GM19467 (cell line): ENCODE measurements at regions not wholly inside any gene's neighbourhood (a gene's known extent, or its start where the extent isn't known, plus 50 kb on each side); places are given as distances from the start of the nearest gene placed in this dataset.

ENCODE experiments used
- ATAC-seq: cut with Tn5 transposase; IDR thresholded peaks from one replicate; pipeline ENCODE4 v1.9.1; 2021; ENCODE audit warnings: mild to moderate bottlenecking, moderate library complexity; ENCODE audit not compliant: unreplicated experiment

DNA sequence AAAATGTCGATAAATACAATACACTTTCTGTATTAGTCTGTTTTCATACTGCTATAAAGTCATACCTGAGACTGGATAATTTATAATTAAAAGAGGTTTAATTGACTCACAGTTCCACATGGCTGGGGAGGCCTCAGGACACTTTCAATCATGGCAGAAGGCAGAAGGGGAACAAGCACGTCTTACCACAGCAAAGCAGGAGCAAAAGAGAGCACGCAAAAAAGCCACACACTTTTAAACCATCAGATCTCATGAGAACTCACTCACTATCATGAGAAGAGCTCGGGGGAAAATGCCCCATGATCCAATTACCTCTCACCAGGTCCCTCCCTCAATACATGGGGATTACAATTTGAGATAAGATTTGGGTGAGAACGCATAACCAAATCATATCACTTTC lies 256.7 kb downstream of the ANAPC1 start:
- no peak for ATAC-seq

DNA sequence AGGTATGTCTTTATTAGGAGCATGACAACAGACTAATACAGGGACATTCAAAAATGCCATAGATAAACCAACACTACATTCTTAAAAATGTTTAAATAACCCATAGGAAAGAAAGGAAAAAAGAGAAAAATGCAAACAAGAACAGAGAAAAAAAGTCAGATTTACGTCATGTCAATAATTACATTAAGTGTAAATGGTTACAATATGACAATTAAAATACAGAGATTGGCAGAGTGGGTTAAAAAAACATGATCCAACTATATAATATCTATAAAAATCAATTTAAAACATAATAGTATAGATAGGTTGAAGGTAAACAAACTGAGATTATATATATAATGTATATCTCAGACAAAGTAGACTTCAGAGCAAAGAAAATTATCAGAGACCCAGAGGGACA lies 255.8 kb downstream of the ANAPC1 start:
- no peak for ATAC-seq

DNA sequence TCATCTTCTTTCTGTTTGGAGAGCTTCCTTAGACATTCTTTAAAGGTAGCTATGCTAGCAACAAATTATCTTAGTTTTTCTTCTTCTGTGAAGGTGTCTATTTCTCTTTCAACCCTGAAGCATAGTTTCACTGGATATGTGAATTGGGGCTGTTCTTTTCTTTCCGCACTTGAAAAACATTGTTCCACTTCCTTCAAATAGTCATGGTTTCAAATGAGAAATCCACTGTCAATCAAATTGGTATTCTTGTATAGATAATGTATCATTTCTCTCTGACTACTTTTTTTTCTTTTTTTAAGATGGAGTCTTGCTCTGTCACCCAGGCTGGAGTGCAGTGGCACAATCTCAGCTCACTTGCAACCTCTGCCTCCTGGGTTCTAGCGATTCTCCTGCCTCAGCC lies 254.0 kb downstream of the ANAPC1 start:
- ATAC-seq = no peak

DNA sequence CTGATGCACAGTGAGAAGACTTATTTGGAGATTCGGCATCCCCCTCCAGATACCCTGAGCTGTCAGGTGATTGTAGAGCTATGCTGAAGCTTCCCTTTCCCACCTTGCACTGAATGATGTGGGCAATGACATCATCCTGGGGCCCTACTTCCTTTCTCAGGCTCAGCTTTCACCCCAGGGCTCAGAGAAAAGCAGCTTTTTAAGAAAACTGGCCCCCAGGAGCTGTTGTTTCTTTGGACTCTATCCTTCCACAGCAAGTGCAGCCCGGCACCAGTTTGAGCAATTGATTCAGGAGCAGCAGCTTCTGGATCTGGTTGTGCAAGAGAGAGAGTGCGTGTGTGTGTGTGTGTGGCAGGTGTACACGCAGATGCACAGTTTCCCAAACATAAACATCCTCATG lies 251.3 kb downstream of the ANAPC1 start:
- no peak for ATAC-seq

DNA sequence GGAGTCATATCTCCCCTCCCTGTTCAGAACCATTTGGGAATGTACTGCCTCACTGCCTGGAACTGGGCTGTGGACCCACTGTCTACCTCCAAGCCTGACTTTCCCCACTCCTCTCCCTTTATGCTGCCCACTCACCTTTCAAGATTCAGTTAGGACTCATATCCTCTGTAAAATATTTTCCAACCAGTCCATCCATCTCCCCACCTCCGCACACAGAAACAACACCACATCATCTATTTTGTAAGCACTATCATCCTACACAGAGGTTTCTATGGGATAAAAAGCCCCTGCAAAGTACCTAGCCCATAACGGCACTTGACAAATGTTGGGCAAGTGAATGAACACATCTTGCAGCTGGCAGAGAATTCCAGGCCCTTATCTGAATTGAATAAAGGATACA lies 250.8 kb downstream of the ANAPC1 start:
- ATAC-seq = no peak

DNA sequence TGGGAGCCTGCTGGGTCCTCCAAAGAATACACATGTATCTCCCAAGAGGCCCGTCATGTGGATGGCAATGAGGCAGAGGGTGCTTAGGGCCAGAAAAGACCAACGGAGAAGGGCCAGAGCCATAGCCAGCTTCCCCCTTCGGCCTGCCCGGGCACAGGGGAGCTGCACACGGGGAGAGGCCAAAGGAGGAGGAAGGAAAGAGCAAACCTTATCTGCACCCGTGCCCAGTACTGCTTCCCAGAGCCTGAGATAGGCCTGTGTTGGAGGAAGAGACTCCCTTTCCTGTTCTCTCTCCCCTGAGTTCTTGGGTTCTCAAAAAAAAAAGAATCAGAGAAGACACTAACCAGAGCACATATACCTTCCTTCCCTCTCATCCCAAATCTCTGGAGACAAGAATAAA lies 250.3 kb downstream of the ANAPC1 start:
- ATAC-seq = no peak

DNA sequence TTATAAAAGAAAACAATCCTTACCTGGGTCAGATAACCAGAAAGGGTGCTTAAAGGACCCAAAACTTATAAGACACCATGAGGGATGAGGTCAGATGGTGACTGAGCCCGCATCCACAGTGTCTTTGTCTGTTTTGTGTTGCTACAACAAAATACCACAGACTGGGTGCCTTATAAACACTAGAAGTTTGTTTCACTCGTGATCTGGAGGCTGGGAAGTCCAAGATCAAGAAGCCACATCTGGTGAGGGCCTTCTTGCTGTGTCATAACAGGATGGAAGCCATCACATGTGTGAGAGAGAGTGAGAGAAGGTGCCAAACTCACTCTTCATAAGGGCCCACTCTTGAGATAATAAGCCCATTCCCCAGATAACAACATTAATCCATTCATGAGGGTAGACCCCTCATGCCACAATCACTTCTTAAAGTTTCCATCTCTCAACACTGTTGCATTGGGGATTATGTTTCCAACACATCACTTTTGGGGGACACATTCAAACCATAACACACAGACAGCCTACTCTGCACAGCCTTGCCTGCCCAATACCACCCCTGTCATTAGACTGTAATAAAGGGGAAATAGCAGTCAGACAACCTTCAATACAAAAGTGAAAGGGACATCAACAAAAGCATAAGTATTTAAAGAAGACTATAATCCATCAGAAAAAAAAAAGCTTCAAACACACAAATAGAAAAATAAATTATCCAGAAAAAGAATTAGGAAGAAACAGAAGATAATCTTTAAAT lies 249.8 kb downstream of the ANAPC1 start:
- no peak for ATAC-seq

DNA sequence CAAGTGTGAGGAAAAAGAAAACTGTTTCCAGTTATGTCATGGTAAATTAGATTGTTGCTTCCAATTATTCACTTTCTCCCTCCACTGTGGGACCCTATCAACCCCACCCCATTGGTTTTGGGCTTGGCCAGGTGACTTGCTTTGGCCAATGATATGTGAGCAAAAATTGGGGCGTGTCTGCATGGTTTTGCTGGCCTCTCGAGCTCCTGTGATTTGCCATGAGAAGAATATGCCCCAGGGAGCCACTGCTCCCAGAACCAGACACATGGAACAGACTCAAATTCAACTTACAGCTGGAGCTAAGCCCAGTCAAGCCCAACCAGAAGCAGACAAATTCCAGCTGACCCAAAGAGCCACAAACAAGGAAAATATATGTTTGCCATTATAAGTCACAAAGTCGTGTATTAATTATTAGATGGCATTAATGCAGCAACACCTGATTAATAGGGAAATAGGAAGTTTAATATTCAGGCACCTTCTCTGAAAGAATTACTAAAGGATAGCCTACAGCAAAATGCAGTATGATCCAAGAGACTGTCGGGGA lies 248.9 kb downstream of the ANAPC1 start:
- no peak for ATAC-seq

DNA sequence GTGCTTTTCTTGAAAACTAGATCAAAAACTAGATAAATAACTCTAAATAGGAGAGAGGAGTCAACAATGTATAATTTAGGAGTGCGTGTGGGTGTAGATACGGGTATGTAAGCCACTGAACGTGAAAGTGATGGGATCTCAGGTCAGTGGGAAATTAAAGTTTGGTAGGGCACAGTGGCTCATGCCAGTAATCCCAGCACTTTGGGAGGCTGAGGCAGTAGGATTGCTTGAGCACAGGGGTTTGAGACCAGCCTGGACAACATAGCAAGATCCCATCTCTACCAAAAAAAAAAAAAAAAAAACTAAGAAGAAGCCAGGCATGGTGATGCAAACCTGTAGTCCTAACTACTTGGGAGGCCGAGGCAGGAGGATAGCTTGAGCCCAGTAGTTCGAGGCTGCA lies 247.1 kb downstream of the ANAPC1 start:
- no peak for ATAC-seq

DNA sequence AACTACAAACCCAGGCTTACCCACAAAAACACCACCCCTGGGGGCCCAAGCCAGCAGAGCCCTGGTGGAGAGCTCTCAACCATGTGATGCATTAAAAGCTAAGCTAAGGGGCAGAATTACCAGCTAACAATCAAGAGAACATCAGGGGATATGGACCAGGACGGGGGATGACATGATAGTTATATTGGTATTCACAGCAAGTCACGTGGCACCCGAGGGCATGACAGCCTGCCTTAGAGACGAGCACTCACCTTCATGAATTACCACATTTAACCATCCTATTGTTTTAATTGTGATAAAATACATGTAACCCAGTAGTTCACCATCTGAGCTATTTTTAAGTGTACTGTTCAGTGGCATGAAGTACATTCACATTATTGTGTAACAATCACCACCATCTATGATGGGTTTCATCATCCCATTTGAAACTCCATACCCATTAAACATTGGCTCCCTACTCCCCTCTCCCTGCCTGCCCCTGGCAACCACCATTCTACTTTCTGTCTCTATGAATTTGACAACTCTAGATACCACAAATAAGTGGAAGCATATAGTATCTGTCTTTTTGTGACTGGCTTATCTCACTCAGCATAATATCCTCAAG lies 245.6 kb downstream of the ANAPC1 start:
- ATAC-seq = no peak

DNA sequence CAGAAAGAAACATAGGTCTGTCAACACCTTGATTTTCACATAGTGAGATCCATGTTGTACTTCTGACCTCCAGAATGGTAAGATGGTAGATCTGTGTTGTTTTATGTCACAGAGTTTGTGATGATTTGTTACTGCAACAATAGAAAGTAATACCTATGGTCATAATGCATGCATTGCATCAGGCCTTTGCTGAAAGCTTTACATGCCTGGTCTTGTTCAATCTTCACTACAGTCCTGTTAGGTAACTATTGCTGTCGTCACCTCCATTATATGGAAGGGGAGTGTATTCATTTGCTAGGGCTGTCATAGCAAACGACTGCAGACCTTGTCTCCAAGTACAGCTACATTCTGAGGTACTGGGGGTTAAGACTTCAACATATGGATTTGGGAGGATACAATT lies 243.5 kb downstream of the ANAPC1 start:
- no peak for ATAC-seq

DNA sequence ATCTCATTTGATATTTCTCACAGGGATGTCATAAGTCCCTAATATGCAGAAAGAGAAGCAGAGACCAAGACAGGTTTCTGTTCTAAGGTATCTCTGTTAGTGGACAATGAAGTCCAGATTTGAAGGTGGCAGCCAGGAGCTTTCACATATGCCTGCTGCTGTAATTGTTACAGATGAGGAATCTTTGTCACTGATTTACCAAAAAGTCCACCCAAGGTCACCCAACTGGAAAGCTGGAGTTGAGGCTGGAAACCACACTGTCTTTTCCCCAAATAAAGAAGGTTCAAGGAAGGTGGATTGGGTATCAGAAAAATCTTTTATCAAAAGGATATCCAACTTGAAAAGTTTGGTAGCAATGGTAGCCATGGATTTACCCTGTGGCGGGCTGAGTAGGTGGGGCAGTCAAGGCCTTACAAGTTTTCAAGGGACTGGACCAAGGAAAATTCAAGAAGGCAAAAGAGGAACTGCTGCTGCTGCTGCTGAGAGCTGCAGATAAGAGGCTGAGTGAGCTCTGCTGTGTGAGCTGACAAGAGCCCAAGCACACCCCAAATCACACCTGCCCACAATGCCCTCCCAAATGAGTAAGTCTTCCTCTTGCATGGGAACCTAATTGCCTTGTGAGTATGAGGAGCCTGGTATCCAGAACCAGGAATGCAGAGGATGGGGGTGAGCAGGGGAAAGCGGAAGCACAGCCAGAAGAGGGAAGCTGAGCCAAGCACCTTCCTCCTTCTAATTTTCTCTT lies 241.2 kb downstream of the ANAPC1 start:
- no peak for ATAC-seq

DNA sequence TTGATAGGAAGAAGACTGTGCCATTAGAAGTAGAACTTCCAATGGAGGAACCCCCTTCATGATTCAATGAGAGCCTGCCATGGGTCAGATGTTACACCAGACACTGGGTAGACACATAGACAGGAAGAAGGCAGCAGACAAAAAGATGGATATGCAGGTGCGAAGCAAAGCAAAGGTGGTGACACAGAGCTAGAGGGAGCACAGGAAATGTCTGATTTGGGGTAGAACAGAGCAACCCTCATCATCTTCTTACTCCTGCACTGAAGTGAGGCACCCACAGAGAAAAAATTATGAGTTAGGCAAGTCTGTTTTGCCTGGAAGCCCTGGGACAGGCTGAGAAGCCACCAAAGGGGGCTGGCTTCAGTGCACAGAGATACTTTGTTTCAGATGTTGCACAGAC lies 240.2 kb downstream of the ANAPC1 start:
- no peak for ATAC-seq

DNA sequence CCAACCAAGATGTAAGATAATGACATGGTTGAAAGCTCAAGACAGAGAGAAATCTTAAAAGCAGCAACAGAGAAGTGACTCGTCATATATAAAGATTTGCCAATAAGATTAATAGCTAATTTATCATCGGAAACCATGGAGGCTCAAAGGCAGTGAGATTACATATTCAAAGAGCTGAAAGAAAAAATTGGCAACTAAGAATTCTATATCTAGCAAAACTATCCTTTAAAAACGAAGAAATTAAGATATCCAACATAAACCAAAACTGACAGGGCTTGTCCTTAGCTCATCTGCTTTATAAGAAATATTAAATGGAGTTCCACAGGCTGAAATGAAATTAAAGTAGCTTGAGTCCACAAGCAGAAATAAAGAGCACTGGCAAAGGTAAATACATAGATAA lies 236.6 kb downstream of the ANAPC1 start:
- no peak for ATAC-seq

DNA sequence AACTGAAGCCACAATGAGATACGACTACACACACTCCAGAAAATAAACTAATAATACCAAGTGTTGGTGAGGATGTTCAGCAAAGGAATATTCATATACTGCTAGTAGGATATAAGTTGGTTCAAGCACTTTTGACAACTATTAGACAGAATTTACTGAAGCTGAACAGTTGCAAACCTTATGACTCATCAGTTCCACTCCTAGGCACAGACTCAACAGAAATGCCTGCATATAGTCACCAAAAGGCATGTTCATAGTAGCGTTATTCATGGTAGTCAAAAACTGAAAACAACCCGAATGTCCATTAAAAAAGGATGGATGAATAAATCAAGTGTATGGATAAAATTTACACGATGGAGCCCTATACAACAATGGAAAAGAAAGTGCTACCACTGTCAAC lies 232.0 kb downstream of the ANAPC1 start:
- ATAC-seq = no peak

DNA sequence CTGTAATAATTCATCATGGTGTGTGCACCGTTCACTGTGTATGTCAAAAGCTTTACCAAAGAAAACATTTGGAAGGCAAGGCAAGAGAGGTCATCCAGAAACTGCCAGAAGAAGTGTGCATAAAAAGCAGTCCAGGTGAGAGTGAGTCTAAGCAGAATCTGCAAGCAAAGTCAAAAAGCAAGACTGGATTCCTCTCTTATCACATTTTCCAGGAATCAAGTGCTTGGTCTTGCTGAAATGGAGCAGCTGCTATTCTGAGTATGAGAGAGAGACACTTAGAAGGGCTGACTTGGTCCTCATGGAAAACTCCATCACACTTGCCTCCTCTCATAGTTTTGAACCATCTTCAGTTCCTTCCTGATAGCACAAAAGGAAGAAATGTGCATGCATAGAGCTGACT lies 231.3 kb downstream of the ANAPC1 start:
- no peak for ATAC-seq

DNA sequence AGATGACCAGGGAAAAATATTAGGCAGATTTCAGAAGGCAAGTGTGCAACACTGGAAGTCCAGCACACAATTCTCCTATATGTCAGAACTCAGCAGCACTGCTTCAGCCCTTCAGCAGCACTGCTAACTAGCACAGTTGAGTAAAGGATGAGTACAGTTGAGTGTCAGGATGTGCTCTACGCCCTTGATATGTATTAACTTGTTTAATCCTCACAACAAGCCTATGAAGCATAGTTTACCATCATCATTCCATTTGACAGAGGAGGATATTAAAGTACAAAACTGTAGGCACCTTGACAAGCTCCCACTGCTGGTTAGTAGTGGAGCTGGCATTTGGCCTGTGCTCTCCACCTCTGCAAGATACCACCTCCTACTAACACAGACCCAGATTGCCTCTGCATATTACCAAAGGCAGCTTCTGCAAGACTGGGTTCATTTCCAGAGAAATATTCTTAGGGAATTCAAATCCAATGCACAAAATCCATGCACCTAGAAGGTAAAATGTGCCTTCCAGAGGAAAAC lies 230.8 kb downstream of the ANAPC1 start:
- no peak for ATAC-seq

DNA sequence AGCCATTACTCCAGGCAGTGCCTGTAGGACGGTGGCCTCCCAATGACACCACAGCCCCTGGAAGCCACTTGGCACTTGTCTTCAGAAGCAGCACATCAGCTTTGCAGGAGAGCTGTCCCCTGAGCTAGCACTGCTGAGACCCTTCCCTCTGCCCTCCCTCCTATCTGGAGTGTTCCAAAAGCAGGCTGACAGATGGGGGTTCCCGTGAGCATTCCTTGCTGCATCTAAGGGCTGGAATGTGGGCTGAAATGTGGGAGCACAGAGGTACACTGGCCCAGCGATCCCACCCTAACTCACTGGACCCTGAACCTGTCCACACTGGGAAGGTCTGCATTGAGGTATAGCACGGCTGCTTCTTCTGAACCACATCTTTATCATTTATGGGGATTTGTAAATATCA lies 230.1 kb downstream of the ANAPC1 start:
- ATAC-seq = no peak

DNA sequence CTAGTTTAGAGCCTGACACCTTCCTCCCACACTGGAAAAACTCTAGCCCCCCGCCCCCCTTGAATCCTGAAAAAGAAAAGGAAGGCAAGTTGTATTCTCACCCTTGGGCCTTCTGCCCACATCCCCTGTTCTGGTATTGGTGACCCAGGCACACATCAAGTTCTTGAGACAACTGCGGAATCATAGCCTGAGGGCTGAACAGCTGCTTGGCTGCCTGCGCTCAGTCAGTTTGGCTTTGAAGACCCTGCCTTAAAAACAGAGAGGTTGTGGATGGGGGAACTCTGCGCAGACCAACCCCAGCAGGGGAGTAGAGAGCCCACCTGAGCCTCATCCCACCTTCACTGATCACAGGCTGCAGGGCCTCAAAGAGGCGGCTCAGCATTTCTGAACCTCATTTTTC lies 229.2 kb downstream of the ANAPC1 start:
- ATAC-seq = no peak

DNA sequence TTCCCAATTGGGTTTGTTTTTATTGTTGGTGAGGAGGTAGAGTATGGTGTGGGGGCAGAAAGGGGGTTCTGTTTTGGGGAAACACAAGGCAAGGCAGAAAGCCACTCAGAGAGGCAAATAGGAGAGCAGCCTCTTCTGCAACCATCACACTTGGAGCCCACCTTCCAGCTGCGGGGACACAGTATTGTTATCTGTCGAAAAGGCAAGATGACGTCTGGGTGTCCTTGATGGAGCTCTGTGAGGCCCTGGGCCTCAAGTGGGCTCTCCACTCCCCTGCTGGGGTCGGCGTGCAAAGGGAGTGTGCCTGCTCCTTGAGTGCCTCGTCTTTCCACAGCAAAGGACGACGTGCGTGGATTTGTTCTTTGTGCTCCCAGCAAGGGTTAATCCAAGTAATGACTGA lies 227.6 kb downstream of the ANAPC1 start:
- no peak for ATAC-seq

DNA sequence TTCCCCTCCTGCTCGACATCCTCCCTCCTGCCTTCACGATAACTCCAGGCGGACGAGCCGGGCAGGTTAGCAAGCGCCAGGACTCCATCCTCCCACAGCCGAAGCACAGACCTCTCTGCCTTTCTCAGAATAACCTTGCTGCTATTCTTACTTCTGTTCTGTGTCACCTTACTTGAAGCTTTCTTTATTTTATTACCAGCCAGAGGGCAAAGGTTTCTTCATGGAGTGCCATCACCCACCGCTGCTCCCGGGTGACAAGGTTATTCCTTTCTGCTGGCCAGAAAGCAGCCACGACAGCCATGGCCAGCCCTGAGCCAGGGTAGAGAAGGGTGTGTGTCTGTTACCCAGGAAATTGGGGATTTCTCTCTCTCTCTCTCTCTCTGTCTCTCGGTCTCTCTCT lies 227.1 kb downstream of the ANAPC1 start:
- no peak for ATAC-seq
